Activated T-cell treated with anti-CD3 and anti-CD28 coated beads, Interleukin-2, amount 50 U/mL, for 48 hours (primary cell): ENCODE measurements at regions not wholly inside any gene's neighbourhood (a gene's known extent, or its start where the extent isn't known, plus 50 kb on each side); places are given as distances from the start of the nearest gene placed in this dataset.

Experiments used
- DNase-seq, 2 experiments: peaks; one replicate each; pipeline ENCODE4 v3.0.0-alpha.2; 2020

GRCh38 chr3:29070959-29071634 is 209.8 kb upstream of the RBMS3 start:
- no peak for DNase-seq

- DNase-seq: no peak
Observed at GRCh38 chr3:29072611-29073010, 208.3 kb upstream of the RBMS3 start.

- no peak for DNase-seq
Observed at GRCh38 chr3:29077356-29077755, 203.5 kb upstream of the RBMS3 start.

GRCh38 chr3:29079358-29079757 is 201.5 kb upstream of the RBMS3 start:
- no peak for DNase-seq

- DNase-seq: no peak
Observed at GRCh38 chr3:29080967-29081366, 199.9 kb upstream of the RBMS3 start.

GRCh38 chr3:29083081-29083480 is 197.8 kb upstream of the RBMS3 start:
- no peak for DNase-seq

- no peak for DNase-seq
Observed at GRCh38 chr3:29083676-29084075, 197.2 kb upstream of the RBMS3 start.

- DNase-seq: no peak
Observed at GRCh38 chr3:29088579-29088978, 192.3 kb upstream of the RBMS3 start.

GRCh38 chr3:29090912-29091597 is 189.8 kb upstream of the RBMS3 start:
- no peak for DNase-seq

- no peak for DNase-seq
Observed at GRCh38 chr3:29091599-29092189, 189.2 kb upstream of the RBMS3 start.

GRCh38 chr3:29092348-29092747 is 188.5 kb upstream of the RBMS3 start:
- DNase-seq: no peak

- DNase-seq: no peak
Observed at GRCh38 chr3:29099296-29099695, 181.6 kb upstream of the RBMS3 start.

- DNase-seq: no peak
Observed at GRCh38 chr3:29099775-29100174, 181.1 kb upstream of the RBMS3 start.

- DNase-seq: no peak
Observed at GRCh38 chr3:29100292-29100691, 180.6 kb upstream of the RBMS3 start.

GRCh38 chr3:29128001-29128400 is 152.9 kb upstream of the RBMS3 start:
- DNase-seq: no peak

- peak; percentile 17 to 25 for DNase-seq
Observed at GRCh38 chr3:29137601-29138000, 143.3 kb upstream of the RBMS3 start.

GRCh38 chr3:29138171-29138570 is 142.7 kb upstream of the RBMS3 start:
- no peak for DNase-seq

- DNase-seq: no peak
Observed at GRCh38 chr3:29140666-29141065, 140.2 kb upstream of the RBMS3 start.

GRCh38 chr3:29141197-29141917 is 139.5 kb upstream of the RBMS3 start:
- DNase-seq: no peak

- DNase-seq: no peak
Observed at GRCh38 chr3:29141918-29142275, 139.0 kb upstream of the RBMS3 start.

GRCh38 chr3:29143151-29143550 is 137.7 kb upstream of the RBMS3 start:
- no peak for DNase-seq

- DNase-seq: no peak
Observed at GRCh38 chr3:29144361-29144760, 136.5 kb upstream of the RBMS3 start.

- no peak for DNase-seq
Observed at GRCh38 chr3:29144807-29145206, 136.1 kb upstream of the RBMS3 start.

GRCh38 chr3:29145360-29145759 is 135.5 kb upstream of the RBMS3 start:
- DNase-seq: no peak
